NB4 (cell line): ENCODE measurements at regions not wholly inside any gene's neighbourhood (a gene's known extent, or its start where the extent isn't known, plus 50 kb on each side); places are given as distances from the start of the nearest gene placed in this dataset.

Source experiments
- DNase-seq: peaks from one replicate; pipeline ENCODE4 v3.0.0; 2010; ENCODE audit warnings: low read depth
- H3K4me3 ChIP-seq: one replicate; pipeline ENCODE4 v1.5.1; 2011; ENCODE audit warnings: mild to moderate bottlenecking, low read depth, low read length, moderate library complexity
- MYC ChIP-seq: IDR thresholded peaks from 2 replicates; pipeline ENCODE4 v1.6.1; 2011; ENCODE audit warnings: low read depth, low read length
- POLR2A ChIP-seq: IDR thresholded peaks from 2 replicates; pipeline ENCODE4 v1.6.1; 2011; ENCODE audit warnings: mild to moderate bottlenecking; ENCODE audit not compliant: insufficient read length; ENCODE audit errors: extremely low read depth
- TF ChIP-seq, protein P1 (sequence below): IDR thresholded peaks from one replicate; pipeline ENCODE4 v1.5.1; 2012; ENCODE audit warnings: low read depth, low read length
- TF ChIP-seq, protein P2 (sequence below): IDR thresholded peaks from 2 replicates; pipeline ENCODE4 v1.6.1; 2011; ENCODE audit warnings: low read depth, low read length

DNA sequence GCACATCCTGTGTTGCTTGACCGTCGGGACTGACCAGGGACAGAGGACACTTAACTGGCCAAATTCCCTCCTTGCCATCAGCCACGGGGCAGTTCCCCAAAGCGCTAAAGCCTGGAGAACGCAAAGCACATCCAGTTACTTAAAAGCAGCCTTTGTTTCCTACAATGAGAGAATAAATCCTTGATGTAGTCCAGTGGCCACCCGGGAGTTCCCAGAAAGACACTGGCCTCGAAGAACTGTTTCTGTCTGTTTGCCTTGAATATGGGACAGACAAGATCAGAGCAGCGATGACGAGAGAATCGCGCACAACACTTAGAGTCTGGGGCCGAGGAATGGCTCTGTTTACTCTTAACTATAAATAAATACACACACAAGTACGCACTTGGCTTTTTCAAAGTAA lies 102.2 kb downstream of the TNFAIP2 start:
- H3K4me3 ChIP-seq, result no peak overlapping the region
- no peak for TF ChIP-seq MYC
- DNase-seq, result no peak

DNA sequence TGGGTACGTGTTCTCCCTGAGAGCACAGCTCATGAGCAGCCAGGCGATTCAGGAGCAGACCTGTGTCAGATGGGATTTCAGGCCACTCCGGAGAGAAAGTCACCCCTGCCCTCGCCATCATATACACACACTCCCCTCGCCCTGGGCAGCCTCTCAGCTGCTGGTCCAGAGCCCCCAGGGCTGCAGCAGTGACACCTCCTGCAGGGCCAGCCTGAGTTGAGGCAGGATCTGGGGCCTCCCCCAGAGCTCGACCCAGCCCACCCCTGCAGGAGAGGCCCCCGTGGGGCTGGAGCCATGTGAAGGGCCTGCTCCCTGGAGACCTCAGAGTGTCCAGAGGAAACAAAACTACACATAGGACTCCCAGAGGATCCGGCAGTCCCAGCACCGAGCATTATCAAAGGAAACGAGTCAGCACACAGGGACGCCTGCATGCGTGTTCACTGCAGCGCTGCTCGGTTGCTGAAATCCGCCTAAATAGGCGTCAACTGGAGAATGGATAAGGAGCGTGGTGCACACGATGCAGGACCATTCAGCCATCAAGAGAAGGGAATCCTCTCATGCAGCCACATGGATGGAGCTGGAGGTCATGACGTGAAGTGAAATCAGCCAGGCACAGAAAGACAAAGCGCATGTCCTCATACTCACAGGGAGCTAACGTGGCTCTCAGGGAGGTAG lies 104.0 kb downstream of the TNFAIP2 start:
- H3K4me3 ChIP-seq, result no peak overlapping the region
- DNase-seq, result no peak
- TF ChIP-seq, protein P1, sequence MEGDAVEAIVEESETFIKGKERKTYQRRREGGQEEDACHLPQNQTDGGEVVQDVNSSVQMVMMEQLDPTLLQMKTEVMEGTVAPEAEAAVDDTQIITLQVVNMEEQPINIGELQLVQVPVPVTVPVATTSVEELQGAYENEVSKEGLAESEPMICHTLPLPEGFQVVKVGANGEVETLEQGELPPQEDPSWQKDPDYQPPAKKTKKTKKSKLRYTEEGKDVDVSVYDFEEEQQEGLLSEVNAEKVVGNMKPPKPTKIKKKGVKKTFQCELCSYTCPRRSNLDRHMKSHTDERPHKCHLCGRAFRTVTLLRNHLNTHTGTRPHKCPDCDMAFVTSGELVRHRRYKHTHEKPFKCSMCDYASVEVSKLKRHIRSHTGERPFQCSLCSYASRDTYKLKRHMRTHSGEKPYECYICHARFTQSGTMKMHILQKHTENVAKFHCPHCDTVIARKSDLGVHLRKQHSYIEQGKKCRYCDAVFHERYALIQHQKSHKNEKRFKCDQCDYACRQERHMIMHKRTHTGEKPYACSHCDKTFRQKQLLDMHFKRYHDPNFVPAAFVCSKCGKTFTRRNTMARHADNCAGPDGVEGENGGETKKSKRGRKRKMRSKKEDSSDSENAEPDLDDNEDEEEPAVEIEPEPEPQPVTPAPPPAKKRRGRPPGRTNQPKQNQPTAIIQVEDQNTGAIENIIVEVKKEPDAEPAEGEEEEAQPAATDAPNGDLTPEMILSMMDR, result no peak
- TF ChIP-seq, protein P2, sequence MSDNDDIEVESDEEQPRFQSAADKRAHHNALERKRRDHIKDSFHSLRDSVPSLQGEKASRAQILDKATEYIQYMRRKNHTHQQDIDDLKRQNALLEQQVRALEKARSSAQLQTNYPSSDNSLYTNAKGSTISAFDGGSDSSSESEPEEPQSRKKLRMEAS, result no peak
- TF ChIP-seq MYC (no peak), POLR2A (no peak)

DNA sequence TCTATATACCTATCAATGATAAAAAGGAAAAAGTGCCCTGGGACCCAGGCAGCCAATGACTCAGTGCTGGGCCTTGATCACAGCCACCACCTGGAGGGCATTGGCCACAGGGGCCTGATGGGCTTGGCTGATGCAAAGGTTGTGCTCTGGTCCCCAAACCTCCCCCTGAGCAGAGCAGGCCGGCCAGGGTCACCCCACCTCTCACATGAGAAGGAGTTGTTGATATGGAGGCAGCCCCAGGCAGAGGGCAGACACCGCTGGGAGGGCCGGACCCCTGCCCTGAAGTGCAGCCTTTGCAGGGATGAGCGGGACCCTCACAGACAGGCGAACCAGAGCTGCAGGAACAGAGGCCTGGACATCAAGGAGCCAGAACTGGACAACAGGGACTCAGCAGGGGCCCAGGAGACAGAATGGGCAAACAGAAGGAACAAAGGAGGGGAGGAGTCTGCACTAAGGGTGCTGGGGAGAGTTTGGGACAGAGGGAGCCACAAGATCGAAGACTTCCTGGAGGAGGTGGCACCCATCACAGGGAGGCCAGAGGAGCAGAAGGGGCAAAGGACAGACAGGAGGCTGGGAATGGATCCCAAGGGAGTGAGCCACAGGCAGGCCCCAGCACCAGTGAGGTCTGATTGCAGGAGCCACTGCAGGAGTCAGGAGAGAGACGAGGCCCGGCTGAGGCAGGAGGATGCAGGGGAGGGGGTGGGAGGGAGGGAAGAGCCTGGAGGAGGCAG lies 105.0 kb downstream of the TNFAIP2 start:
- TF ChIP-seq, protein P2, result no peak
- TF ChIP-seq POLR2A (no peak), MYC (no peak)
- TF ChIP-seq, protein P1, result no peak
- H3K4me3 ChIP-seq, result no peak overlapping the region
- no peak for DNase-seq

DNA sequence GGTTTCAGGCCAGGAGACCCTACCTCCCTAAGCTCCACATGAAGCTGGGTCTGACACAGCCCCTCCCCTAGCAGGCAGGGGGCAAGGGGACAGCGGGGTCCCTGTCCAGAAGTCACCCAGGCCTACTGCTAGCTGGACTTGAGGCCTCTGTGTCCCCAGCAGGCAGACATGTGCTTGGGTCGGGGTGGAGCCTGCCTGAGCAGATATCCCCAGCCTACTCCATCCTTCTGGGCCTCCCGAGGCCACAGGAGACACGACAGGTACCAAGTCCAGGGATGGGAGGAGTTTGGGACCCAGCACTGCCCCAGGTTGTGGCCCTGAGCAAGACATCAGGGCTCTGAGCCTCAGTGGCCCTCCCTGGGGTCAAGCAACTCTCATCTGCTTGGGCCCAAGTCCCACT lies 105.2 kb upstream of the EIF5 start:
- H3K4me3 ChIP-seq, result no peak overlapping the region
- no peak for TF ChIP-seq MYC
- TF ChIP-seq, protein P1, result no peak
- TF ChIP-seq, protein P2, result no peak
- no peak for TF ChIP-seq POLR2A
- DNase-seq, result no peak

DNA sequence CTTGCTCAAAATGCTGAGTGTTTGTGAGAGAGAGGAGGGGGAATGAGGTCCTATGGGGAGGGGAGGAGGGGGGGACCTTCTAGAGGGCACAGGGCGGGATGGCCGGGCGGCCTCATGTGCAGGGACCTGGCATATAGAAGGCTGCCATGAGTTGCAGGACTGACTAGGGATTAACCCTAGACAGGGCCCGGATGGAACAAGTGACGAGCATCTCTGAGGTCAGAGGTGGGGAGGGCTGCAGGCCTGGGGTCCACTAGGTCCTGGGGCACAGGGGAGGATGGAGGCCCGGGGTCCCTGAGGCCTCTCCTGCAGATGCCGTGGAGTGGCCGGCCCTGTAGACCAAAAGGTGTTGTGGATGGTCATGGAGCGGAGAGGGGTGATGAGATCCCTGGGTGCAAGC lies 104.0 kb upstream of the EIF5 start:
- DNase-seq, result no peak
- TF ChIP-seq MYC (no peak), POLR2A (no peak)
- TF ChIP-seq, protein P1, result no peak
- TF ChIP-seq, protein P2, result no peak
- no peak overlapping the region for H3K4me3 ChIP-seq

DNA sequence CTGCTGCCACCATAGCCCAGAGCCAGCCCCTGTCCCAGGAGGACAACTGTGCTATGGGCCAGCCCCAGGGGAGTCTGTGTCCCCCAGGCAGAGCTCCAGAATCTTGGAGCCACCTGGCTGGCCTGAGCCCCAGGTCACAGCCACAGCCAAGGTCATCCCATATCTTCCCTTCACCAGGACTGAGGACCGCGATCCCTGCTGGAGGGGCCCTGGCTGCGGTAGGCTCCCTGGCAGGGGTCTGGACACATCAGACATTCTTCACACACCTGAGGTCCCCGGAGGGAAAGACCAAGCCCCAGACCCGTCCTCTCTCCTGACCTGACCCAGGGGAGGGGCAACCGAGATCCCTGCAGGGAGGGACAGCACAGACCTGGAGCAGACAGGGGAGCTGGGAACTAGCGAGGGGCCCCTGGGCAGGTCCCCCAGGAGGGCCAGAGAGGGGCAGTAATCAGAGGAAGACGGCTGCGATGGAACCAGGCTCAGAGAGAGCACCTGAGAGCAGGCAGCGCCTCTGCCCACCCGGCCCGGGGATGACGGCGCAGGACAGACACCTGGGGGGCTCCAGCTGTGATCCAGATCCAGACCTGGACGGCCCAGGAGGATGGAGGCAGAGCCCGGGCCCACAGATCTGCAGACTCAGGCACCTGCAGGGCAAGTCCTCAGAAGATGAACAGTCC lies 103.2 kb upstream of the EIF5 start:
- TF ChIP-seq, protein P1, result no peak
- TF ChIP-seq, protein P2, result no peak
- no peak for TF ChIP-seq MYC
- DNase-seq, result no peak
- H3K4me3 ChIP-seq, result no peak overlapping the region
